Fibroblast of peridontal ligament (primary cell): ENCODE measurements at regions not wholly inside any gene's neighbourhood (a gene's known extent, or its start where the extent isn't known, plus 50 kb on each side); places are given as distances from the start of the nearest gene placed in this dataset.
"Not testable (repeated sequence)": the region's sequence is repeated elsewhere in the genome, so short reads cannot be mapped to it uniquely, and the experiment has no call there.

Source experiments
- DNase-seq: peaks from one replicate; pipeline ENCODE4 v3.0.0-alpha.2; 2010; ENCODE audit errors: extremely low read depth

DNA sequence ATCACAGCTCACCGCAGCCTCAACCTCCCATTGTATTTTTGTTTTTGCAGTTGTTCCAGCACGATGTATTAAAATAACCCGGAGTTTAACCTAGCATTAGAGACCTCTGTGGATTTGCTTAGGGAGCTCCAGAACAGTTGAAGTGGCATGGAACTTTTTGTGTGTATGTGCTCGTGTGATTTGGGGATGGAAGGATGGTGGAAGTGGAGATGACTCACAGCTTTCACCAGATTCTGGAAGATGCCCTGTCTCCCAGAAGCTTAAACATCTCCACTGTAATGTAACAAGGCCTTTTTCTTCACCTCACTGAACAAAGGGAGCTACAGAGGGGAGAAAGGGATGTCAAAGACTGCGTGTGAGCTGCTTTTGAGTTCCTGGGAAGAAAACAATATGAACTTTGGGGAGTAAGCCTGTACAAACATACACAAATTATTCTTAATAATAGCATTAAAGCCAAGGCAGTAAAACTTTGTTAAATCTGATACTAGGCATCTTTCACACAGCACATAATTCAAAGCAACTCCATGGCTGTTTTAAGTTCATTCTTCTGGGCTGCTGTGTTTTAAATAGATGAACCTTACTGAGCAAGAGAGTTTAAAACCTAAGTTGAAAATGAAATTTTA, 226.4 kb downstream of the ADAMTS15 start:
- peak; percentile 45 for DNase-seq

DNA sequence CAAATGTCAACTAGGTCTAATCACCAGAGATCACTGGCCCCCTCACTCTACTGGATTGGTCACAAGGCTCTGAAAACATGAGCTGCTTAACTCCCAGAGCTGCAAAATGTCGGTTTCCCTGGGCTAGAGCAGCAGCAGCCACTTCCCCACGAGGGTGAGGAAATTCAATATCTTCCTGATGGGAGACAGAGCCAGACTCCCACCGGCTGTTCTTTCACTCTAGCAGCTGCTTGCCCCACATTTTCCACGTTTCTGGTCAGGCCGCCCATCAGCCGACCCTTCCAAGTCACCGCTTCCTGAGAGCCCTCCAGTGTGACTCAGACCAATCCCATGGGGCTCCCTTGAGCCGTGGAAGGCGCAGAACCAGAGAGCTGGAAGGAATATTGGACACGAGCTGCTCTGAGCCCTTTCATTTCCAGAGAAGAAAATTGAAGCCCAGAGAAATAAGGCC, 227.0 kb downstream of the ADAMTS15 start:
- DNase-seq = peak; percentile 83

DNA sequence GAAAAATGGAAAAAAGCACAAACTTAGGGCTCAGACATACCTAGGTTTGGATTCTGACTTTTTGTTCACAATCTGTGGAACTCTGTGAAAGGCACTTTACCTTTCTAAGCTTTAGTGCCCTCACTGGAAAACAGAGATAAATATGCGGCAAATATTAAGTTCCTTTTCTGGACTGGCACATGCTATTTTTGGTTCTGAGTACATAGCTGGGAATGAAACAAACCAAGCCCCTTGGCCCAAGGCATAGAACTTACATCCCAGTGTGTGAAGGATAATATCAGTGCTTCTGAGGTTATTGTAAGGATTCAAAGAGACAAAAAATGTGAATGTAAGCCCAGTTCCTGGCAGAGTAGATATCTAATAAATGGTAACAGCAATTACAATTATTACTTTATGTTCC, 227.5 kb downstream of the ADAMTS15 start:
- no peak for DNase-seq

DNA sequence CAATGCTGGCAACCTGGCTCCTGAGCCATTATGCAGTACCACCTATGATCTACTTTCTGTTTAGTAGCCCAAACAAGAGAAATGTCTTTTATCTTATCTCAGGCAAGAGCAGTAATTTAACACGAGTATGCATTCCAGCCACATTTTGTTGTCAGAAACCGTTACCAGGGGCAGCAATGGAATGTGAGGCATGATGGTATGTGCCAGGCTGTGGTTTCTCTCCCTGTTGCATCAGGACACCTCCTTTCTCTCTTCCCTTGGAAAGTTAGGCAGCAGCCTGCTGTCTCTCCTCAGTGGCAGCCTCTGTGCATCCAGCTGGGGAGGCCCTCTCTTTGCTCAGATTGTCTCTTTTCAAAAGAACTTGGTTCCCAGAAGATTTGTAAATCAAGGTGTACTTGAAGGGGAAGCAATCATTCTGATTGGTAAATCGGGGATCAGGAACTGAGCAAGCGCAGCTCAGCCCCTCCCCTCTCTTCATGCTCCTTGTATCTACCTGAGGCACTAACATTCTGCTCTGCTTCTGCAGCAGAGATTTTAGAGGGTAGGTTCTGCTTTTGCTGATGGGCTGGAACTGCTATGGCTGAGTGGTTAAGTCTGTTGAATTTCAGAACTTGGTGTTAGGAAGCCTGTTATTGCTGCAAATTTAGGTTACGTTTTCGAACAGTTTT, 229.2 kb downstream of the ADAMTS15 start:
- DNase-seq = peak; percentile 88

DNA sequence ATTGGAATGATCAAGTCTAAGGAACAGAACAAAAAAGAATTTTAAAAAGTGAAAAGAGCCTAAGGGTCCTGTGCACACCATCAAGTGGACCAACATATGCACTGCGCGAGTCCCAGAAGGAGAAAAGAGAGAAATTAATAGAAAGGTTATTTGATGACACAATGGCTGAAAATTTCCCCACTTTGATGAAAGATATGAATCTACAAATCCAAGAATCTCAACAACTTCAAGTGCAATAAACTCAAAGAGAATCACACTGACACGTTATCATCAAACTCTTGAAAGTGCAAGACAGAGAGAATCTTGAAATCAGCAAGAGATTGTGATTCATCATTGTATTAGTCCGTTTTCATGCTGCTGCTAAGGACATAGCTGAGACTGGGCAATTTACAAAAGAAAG, 230.8 kb downstream of the ADAMTS15 start:
- no peak for DNase-seq

DNA sequence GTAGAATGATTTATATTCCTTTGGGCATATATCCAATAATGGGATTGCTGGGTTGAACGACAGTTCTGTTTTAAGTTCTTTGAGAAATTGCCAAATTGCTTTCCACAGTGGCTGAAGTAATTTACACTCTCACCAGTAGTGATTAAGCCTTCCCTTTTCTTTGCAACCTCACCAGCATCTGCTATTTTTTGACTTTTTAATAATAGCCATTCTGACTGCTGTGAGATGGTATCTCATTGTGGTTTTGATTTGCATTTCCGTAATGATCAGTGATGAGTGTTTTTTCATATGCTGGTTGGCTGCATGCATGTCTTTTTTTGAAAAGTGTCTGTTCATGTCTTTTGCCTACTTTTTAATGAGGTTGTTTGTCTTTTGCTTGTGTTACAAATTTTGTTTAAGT, 233.8 kb downstream of the SNX19 start:
- not testable (repeated sequence) for DNase-seq

DNA sequence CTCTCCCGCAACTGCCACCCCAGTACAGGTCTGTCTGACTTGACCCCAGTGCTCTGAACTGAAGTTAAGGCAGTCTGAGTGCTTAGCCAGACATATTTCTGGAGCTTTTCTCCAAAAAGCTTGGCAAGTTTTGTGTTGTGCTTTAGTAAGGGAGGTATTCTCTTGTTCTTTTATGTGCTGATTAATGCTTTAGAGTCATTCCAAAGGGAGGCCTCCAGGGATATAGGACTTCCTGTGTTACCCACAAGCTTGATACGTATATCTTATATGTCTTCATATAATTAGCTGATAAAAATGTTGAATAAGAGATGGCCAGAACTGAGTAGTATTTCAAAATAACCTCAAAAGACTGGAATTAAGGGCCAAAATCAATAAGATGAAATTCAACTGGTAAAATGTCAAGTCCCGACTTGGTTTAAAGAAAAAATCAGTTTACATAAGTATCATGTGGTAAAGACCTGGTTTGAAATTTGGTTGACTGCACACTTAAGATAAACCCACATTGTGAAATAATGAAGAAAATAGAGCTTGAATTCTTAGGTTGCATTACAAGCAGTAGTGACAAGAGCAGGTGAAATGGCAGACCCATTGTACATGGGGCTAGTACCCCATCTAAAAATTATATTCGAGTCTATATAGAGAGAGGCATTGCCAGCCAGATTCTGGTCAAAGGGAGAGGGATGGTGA, 226.9 kb downstream of the SNX19 start:
- peak; percentile 41 for DNase-seq

DNA sequence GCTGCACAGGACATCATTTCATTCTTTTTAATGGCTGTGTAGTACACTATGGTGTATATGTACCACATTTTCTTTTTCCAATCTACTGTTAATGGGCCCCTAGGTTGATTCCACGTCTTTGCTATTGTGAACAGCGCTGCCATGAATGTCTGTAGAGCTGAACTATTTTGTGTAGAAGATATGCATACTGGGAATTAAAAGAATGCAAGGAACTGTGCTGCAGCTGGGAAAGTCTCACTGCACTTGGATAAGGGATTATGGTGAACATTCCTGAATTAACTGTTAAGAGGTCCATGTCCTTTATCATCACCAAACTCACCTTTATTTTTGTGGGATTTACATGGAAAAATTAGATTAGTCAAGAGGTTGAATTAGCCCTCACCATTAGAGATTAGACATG, 224.7 kb downstream of the SNX19 start:
- DNase-seq = no peak

DNA sequence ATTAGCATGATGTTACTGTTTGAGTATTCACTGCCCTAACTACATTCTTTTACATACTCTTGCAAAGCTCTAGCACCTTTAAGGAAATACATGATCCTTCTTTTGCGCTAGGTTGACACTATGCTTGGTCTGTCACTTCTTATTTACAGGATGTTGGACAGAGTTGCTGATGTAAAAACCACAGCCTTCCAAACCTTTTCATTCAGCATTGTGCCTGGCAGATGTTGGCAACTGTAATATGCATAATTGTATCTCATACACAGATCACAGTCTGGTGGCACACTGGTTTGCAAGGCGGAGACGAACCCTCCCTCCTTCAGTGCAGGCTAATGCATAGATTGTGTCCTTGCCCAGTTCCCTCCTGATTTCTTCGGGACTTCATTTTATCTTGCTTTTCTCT, 224.1 kb downstream of the SNX19 start:
- no peak for DNase-seq

DNA sequence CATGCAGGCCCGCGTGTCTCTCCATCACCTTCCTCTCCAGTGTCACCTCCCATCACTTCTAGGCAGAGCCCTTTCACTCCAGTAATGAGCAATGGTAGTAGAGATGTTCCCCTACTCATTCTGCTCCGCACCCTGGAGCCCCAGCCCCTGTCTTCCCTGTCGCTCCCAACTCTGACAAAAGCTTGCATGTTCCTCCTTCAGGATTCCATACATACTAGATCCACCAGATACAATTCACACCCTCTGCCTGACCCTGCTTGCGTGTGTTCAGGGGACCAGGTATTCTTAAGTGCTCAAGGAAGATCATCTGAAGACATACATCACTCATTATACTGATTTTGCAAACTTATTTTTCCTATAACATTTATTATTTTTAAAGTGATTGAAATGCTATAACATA, 222.7 kb downstream of the SNX19 start:
- DNase-seq = no peak

DNA sequence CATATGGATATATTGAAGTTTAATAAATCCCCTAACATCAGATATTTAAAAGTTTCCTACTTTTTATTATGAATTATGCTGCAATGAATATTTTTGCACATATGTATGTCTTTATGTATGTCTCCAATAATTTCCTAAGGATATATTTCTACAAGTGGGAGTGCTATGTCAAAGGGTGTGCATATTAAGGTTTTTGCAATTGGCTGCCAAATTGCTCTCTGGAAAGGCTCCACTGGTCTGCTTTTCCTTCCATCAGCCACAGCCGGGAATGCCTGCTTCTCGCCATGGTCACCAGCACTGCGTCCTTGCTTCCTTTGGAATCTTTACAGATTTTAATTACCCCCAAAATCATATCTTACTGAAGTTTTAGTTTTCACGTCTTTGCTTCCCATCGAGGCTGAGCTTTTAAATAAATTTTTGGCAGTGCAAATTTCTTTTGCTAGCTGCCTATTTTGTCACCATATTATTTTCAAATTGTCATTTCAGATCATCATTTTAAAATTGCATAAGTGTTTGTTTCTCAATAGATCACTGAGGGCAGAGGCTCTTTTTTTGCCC, 221.7 kb downstream of the SNX19 start:
- no peak for DNase-seq

DNA sequence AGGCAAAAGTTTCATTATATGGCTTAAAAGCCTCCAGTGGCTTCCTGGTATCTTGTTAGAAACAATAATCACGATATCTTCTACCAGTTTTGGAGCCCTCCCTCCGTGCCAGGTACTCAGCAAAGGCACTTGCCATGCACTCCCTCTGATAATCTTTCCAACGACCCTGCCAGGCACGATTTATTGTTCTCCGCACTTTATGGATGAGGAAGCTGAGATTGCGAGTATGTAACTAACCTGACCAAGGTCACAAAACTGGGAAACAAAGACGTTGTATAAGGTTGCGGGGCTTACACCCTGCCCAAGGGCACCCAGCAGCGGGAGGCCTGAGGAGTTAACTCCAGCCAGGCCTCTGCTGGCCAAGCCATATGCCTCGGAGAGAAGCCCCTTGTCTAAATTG, 218.1 kb downstream of the SNX19 start:
- no peak for DNase-seq

DNA sequence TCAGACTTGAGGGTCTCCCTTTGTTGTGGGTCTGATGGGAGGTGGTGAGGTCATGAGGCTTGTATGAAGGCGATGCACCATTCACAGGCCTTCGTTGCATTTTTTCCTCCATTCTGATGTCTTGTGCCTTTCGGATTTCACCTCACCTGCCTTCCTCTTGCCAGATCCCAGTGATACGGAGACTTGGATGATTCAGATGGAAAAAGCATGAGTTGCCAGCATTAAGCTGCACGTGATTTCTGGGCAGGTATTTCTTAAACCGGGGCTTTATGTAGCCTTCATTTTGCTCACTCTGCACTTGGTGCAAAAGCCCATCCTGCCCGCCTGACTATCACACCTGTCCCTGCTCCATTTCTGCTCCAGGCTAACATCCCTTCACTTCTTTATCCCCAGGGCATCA, 216.7 kb downstream of the SNX19 start:
- DNase-seq = no peak

DNA sequence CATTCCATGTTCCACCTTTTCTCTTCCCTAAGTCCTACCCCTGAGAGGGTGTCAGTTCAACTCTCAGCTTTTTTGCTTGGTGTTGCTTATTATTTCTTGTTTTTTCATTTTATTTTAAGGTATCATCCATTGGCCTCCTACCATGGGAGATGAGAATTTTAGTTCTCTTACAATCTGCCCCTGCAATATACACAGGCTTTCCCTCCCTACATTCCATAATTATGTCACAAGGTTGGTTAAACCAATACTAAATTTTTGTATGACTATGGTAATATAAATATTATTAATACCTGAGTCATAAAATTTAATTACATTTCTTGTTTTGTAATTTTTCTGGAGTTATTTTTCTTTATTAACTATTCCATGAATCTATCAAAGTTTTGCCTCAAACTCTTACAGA, 216.2 kb downstream of the SNX19 start:
- no peak for DNase-seq

DNA sequence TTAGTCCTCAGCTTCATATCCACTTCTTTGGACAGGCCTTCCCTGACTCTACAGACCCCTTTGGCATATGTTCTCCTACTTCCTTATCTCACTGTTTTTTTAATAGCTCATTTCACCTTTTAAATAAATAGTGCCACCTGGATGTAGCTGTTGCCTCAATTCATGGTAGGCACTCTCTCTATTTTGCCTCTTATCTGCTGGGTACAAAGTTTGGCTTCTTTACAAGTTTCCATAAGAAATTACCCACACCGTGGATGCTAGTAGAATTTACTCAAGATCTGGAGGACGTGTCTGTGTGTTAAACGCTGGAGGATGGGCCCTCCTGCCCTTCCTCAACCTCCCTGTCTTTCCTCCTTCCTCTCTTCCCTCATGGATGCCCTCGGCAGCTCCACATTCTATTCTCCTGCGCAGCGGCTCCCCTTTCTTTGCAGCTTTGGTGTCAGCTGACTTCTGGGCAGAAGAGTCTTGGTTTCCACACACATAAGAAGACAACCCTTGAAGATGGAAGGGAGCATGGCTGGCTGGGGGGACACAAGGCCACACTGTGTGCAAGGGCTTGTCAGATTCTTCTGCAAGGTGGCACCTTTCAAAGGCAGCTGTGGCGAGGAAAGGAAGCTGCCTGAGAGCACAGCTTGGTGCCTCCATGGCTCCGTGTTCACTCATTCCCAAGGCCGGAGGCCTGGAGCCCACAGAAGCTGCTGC, 212.6 kb downstream of the SNX19 start:
- no peak for DNase-seq

DNA sequence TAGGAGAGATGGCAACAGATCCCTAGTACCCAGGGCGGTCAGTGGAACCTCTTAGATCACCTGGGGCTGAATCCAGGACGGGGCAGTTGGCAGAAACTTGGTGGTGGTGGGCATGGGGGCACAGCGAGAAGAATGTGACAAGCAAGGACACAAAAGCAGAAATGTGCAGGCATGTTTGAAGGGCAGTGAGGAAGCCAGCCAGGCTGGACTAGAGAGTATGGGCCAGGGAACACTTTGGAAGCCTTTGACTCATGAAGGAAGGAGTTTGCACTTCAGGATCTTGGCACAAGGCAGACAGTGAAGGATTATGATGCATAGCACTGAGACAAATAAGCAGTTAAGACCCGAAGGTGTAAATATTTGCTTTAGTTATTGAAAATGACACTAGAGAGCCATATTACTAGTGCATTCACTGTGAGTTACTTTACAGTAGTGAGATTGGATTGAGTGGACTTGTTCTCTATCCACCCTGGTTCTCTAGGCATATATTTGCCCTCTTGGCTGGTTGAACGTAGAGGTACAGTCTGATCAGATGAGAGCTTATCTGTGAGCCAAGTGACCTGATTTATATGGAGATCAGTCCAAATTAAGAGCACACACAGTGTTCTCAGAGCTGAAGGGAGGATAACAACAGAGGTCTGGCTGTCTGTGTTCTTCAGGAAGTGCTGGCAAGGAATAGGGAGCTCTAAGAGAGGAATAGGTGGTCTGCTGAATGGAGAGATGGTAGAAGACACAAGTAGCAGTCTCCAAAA, 210.4 kb downstream of the SNX19 start:
- no peak for DNase-seq

DNA sequence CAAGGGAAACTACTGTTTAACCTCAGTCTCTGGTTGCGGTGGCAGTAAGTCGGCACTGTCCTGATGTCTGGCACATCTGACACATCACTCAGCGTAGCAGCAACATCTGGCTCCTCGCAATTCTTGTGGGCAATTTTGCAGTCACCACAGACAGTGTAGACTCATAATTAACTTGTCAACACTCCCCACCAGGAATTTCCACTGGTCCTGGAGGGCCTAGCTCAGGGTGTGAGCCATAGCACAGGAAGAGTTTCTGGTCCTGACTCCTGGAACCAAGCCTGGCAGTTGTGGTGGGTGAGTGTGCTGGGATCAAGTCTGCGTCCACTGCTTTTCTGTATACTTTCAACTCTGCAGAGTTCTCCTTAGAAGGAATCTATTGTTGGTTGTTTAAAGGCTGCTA, 209.7 kb downstream of the SNX19 start:
- DNase-seq = peak; percentile 35

DNA sequence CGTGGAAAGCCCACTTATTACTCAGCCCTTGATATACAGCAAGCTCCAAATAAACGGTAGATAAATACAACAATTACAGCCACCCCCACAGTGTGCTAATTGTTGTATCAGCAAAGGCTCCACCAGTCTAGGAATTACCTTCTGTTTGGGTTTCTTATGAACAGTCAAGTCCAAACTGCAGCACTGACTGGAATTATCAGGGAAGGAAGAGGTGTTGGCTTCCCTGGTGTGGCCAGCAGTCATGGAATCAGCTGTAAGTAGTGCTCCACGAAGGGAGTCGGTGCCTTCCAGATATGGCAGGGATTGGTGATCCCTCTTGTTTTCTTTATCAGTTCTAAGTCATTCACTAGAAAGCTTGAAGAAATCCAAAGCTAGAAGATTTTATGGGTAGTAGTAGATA, 209.1 kb downstream of the SNX19 start:
- no peak for DNase-seq

DNA sequence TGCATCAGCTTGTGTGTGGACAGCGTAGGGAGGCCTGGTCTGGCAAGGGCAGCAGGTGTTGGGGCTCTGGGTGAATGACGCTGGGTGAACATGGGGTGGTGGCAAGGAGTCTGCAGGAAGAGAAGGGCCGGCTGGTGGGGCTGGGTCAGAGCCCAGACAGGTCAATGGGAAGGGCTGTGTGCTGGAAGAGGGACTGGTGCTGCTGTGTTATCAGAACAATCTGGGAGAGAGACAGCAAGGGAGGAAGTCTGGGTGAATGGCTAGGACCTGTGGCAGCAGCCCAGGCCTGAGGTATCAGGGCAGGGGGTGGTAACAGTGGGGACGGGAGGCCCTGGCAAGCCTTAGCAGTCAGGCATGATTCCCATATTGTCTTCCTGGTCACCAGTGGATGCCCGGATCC, 206.7 kb downstream of the SNX19 start:
- no peak for DNase-seq

DNA sequence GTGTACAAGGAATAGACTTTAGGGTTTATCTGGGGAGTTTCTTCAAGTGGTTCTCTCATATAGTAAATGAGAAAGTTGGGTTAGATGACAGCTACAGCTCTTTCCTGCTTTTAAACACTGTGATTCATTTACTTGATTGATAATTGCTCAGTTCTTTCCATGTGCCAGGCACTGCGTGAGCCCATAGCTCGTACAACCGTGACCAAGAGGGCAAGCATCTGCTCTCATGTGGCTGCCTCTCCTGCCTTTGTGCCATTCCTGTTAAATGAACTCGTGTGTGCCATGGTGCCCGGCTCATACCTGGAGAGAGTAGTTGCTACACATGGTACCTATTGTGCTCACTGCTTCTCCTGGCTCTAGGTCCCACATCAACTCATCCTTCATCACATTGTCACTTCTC, 206.3 kb downstream of the SNX19 start:
- DNase-seq = no peak

DNA sequence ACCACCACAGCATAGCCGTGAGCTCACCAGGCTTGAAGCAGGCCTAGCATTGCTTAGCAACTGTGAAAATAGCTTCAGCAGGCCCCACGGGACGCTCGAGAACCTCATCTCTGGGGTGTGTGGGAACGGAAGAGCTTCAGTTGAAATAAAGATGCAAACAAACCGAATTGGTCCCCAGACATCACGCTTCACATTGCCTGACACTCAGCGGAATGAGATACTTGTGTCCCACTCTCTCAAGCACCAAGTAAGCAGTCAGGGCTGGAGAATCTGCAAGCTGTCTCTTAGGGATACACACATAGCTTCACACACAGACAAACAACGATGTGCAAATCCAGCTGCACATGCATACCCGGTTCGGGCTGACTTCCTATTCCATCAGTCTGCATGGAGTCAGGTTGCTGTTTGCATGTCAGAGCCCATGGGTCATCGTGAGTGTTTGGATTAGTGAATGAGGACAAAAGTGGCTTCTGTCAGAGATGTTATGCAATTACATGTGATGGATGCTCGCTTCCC, 205.7 kb downstream of the SNX19 start:
- DNase-seq = peak; percentile 59
